Spleen (tissue), 11 donors: ENCODE measurements at regions not wholly inside any gene's neighbourhood (a gene's known extent, or its start where the extent isn't known, plus 50 kb on each side); places are given as distances from the start of the nearest gene placed in this dataset.
"Not testable (repeated sequence)": the region's sequence is repeated elsewhere in the genome, so short reads cannot be mapped to it uniquely, and the experiment has no call there.

Experiments
- DNase-seq: peaks from one replicate; pipeline ENCODE4 v3.0.0-alpha.2; 2020
- H3K27ac ChIP-seq, 8 donors: fragments of 200-600 bp; sonication (generic) in 7 of 8; 1 replicate in 4 of 8; 2 replicates in 4 of 8; pipeline versions ENCODE4 v1.5.0 to v1.8.0; 2016 to 2021; ENCODE audit warnings: inconsistent platforms in 4 of 8, mild to moderate bottlenecking in 4 of 8, moderate library complexity in 1 of 8
- H3K27me3 ChIP-seq, 7 donors: fragments of 200-600 bp; sonication (generic) in 6 of 7; replicated peaks in 1 of 7; 1 replicate in 4 of 7; 2 replicates in 3 of 7; pipeline versions ENCODE4 v1.5.0 to v1.8.0; 2016 to 2021; ENCODE audit warnings: inconsistent platforms in 3 of 7, mild to moderate bottlenecking in 1 of 7
- H3K36me3 ChIP-seq, 6 donors: fragments of 200-600 bp; sonication (generic) in 5 of 6; 1 replicate in 4 of 6; 2 replicates in 2 of 6; pipeline versions ENCODE4 v1.5.0 to v1.8.0; 2016 to 2021; ENCODE audit warnings: inconsistent platforms in 2 of 6
- H3K4me1 ChIP-seq, 6 donors: fragments of 200-600 bp; sonication (generic) in 5 of 6; 1 replicate in 3 of 6; 2 replicates in 3 of 6; pipeline versions ENCODE4 v1.5.0 to v1.8.0; 2016 to 2021; ENCODE audit warnings: inconsistent platforms in 3 of 6
- H3K4me3 ChIP-seq, 8 donors: fragments of 200-600 bp; sonication (generic) in 7 of 8; 1 replicate in 4 of 8; 2 replicates in 4 of 8; pipeline versions ENCODE4 v1.5.0 to v1.8.0; 2016 to 2021; ENCODE audit warnings: inconsistent platforms in 4 of 8, mild to moderate bottlenecking in 4 of 8, moderate library complexity in 2 of 8
- H3K9me3 ChIP-seq, 8 donors: fragments of 200-600 bp; sonication (generic) in 7 of 8; 1 replicate in 4 of 8; 2 replicates in 4 of 8; pipeline versions ENCODE4 v1.5.0 to v1.8.0; 2016 to 2021; ENCODE audit warnings: inconsistent platforms in 4 of 8
- CTCF ChIP-seq, 11 experiments: fragments of 200-600 bp in 7 of 11; fragments of 450-650 bp in 4 of 11; sonication (generic) in 4 of 11; IDR thresholded peaks in 8 of 11; conservative IDR thresholded peaks in 3 of 11; 1 replicate in 7 of 11; 2 replicates in 4 of 11; pipeline versions ENCODE4 v1.4.0 to v1.8.0; 2016 to 2021; ENCODE audit warnings: antibody characterized with exemption in 11 of 11, inconsistent platforms in 4 of 11, mild to moderate bottlenecking in 1 of 11
- POLR2A ChIP-seq, 3 donors: fragments of 450-650 bp; IDR thresholded peaks; one replicate each; pipeline ENCODE4 v1.5.1; 2017; ENCODE audit warnings: antibody characterized with exemption in 3 of 3, mild to moderate bottlenecking in 1 of 3
- POLR2AphosphoS5 ChIP-seq, 3 donors: sonication (generic); formaldehyde crosslinking; IDR thresholded peaks; one replicate each; pipeline ENCODE4 v1.5.1; 2017; ENCODE audit warnings: antibody characterized with exemption in 3 of 3
- WGBS, 5 donors: extraction: QIAGEN DNeasy Blood & Tissue Kit in 3 of 5; methylation state at CpG; one replicate each; pipeline versions ENCODE4 v1.1.5 to v1.1.7; 2013 to 2018; 5-methylcytosine and 5-hydroxymethylcytosine counted together
- intact Hi-C: fragments of 100-400 bp; cut with DNase I; formaldehyde crosslinking; loops from one replicate; pipeline ENCODE4 v1.15.0; 2023; ENCODE audit warnings: low total_unique reads
- donor health status: healthy with polysubstance abuse.
- donor health status: DM: no; HTN: no; CAD: no; lungs with moderate emphysema.
- donor health status: DM: no; HTN: no; CAD: no.
- donor health status: Bipolar disorder and iron deficiency.
- donor health status: healthy.
- donor health status: DM: no; HTN: no; CAD: no.
- donor health status: DM: yes; HTN: yes; CAD: no.

- TF ChIP-seq CTCF (IDR thresholded peaks at IDR 0.05 in 8 of 11, conservative IDR thresholded peaks at IDR 0.05 in 3 of 11) (no peak), POLR2A (IDR thresholded peaks at IDR 0.05) (no peak), POLR2AphosphoS5 (IDR thresholded peaks at IDR 0.05) (no peak)
- H3K4me3 ChIP-seq, result no peak overlapping the region
- H3K27me3 ChIP-seq, result no peaks in the 10 kb centered on the region
- intact Hi-C loops, result no loop called here
- H3K36me3 ChIP-seq, result no peaks in the 10 kb centered on the region
- DNase-seq, result no peak
- H3K27ac ChIP-seq, result no peak overlapping the region
- 51 to 64% (median 55%) methylated on average over 2 of the region's 2 CpGs for WGBS, 5 donors
- H3K9me3 ChIP-seq, result peaks cover 0 to 13% (median 0%) of the 10 kb centered on the region in 8 donors
- H3K4me1 ChIP-seq, result no peaks in the 10 kb centered on the region
Measured at GRCh38 chr4:155042014-155042413, 166.4 kb upstream of the NPY2R start.

GRCh38 chr4:155044251-155044650, 164.2 kb upstream of the NPY2R start:
- H3K36me3 ChIP-seq, H3K27ac ChIP-seq, intact Hi-C loops, H3K4me1 ChIP-seq, DNase-seq, H3K27me3 ChIP-seq, H3K4me3 ChIP-seq: not testable (repeated sequence)
- WGBS, 5 donors, result 82 to 99% (median 96%) methylated on average over 2 to 22 of the region's 22 CpGs
- peaks cover 0 to 24% (median 2%) of the 10 kb centered on the region in 8 donors for H3K9me3 ChIP-seq

- Histone ChIP-seq H3K27me3 (no peaks in the 10 kb centered on the region), H3K9me3 (peaks cover 0 to 24% (median 2%) of the 10 kb centered on the region in 8 donors), H3K4me1 (no peaks in the 10 kb centered on the region), H3K36me3 (no peaks in the 10 kb centered on the region), H3K27ac (no peak overlapping the region), H3K4me3 (no peak overlapping the region)
- TF ChIP-seq CTCF (IDR thresholded peaks at IDR 0.05 in 8 of 11, conservative IDR thresholded peaks at IDR 0.05 in 3 of 11) (no peak), POLR2AphosphoS5 (IDR thresholded peaks at IDR 0.05) (no peak), POLR2A (IDR thresholded peaks at IDR 0.05) (no peak)
- intact Hi-C loops, result no loop called here
- DNase-seq, result no peak
- 77 to 85% (median 83%) methylated on average over 2 of the region's 2 CpGs for WGBS, 5 donors
Measured at GRCh38 chr4:155047755-155048154, 160.7 kb upstream of the NPY2R start.

- intact Hi-C loops, H3K4me3 ChIP-seq, H3K9me3 ChIP-seq, H3K36me3 ChIP-seq, DNase-seq, H3K4me1 ChIP-seq, H3K27me3 ChIP-seq, H3K27ac ChIP-seq: not testable (repeated sequence)
- WGBS, 5 donors, result 55 to 68% (median 66%) methylated on average over 1 of the region's 1 CpG
Measured at GRCh38 chr4:155054042-155054441, 154.4 kb upstream of the NPY2R start.

GRCh38 chr4:155060419-155060818, 148.0 kb upstream of the NPY2R start:
- Histone ChIP-seq H3K27ac (no peak overlapping the region), H3K27me3 (no peaks in the 10 kb centered on the region), H3K9me3 (no peaks in the 10 kb centered on the region), H3K4me1 (no peaks in the 10 kb centered on the region), H3K4me3 (no peak overlapping the region), H3K36me3 (no peaks in the 10 kb centered on the region)
- no peak for TF ChIP-seq POLR2A (IDR thresholded peaks at IDR 0.05)
- no peak for TF ChIP-seq CTCF (IDR thresholded peaks at IDR 0.05 in 8 of 11, conservative IDR thresholded peaks at IDR 0.05 in 3 of 11)
- no peak for DNase-seq
- intact Hi-C loops, result no loop called here
- WGBS, 5 donors, result 90 to 99% (median 93%) methylated on average over 2 of the region's 2 CpGs
